HG03135 (cell line): ENCODE measurements at regions not wholly inside any gene's neighbourhood (a gene's known extent, or its start where the extent isn't known, plus 50 kb on each side); places are given as distances from the start of the nearest gene placed in this dataset.
"Not testable (repeated sequence)": the region's sequence is repeated elsewhere in the genome, so short reads cannot be mapped to it uniquely, and the experiment has no call there.

ENCODE experiments used
- ATAC-seq: cut with Tn5 transposase; IDR thresholded peaks from one replicate; pipeline ENCODE4 v1.9.1; 2021; ENCODE audit warnings: mild to moderate bottlenecking, moderate library complexity; ENCODE audit not compliant: unreplicated experiment

DNA sequence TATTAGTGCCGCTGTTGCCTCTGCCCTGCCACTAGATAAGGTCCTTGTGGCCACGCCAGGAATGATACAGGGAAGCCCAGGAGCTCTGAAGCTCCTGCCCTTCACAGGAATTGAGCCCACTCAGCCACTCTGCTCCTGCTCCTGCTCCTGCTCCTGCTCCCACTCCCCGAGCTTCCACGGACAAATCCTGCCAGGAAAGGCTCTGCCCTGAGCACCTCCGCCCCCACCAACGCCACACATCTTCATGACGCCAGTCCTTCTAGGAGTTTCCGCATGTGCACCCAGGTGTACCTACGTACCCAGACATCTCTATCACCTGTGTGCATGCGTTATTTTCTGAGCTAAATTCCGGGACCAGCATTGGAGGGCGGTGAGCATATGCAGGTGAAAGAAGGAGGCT, 369.1 kb downstream of the C16orf95 start:
- ATAC-seq = no peak

DNA sequence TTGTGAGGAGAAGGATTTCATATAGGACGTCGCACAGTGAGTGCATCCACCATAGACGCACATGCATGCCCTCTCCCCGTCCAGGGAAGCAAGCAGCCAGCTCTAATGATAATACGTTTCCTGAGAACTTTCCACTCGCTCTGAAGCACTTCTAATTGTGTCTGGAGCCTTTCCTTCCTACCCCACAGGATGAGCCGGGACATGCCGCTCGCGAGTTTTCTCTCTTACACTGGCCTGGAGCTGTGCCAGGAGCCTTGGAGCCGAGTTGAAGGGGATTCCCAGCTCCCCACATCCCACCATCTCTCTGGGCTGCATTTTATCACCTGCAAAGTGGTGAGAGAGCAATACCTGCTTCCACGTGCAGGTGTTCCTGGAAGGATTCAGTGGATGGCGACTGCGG, 368.1 kb downstream of the C16orf95 start:
- no peak for ATAC-seq

DNA sequence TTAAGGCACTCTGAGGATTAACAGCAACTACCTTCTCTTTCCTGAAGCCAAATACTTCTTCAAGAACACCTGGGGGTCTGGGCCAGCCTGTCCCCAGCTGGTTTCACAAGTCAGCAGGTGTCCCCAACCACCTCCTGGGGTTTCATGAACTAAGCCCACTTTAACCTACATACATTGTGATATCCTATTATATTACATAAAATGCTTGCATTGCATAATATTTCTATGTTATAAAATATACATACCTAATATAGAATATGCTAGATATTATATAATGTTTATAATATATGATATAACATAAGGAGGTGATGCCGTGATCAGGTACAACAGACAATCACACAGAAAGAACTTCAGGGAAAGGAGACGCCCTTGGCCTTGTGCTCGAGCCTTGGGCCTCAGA, 367.6 kb downstream of the C16orf95 start:
- no peak for ATAC-seq

DNA sequence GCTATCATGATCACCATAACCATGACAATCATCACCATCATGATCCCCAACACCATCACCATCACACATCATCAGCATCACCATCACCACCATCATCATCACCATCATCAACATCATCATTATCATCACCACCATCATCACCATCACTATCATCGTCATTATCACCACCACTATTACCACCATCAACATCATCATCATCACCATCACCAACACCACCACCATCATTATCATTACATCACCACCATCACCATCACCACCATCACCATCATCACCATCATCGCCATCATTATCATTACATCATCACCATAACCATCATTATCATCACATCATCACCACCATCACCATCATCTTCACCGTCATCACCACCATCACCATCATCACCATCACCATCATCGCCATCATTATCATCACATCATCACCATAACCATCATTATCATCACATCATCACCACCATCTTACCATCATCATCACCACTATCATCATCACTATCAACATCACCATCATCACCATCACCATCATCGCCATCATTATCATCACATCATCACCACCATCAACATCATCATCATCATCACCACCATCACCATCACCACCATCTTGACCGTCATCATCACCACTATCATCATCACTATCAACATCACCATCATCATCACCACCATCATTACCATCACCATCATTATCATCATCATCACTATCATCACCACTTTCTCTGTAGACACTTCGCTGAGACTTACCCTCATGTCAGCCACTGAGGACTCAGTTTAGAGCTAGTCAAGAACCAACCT, 366.0 kb downstream of the C16orf95 start:
- no peak for ATAC-seq

DNA sequence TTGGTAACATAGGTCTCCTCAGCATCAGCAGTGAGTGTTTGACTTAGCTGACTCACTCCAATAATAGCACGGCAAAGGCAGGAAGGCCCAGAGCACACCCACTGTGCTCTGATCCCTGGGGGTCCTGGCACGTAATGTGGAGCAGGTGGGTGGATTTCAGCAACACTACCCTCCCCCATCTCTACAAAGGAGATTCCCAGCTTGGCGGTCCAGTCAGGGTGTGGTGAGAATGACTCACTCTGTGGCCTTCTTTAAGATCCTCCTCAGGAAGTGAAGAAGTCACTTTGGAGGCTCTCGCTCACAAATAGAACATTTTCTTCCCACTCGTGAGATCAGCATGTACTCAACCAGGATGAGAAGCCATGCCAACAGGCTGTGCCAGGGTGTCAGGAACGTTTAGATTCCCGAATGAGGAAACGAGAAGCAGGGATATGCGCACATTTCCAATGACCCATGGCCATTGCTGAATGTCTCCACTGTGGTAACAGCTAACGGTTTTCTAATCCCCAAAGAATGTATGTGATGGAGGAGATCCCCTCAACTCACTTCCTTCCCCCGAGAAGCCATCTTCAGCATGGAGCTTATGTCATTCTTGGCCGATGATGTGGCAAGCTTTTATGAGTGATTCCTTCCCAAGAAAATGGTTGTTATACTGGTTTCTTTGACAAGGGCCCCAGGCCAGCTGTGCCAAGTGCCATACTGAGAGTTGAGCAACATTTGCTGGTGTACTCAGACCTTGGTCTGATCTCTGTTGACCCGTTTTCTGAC, 365.2 kb downstream of the C16orf95 start:
- ATAC-seq = no peak

DNA sequence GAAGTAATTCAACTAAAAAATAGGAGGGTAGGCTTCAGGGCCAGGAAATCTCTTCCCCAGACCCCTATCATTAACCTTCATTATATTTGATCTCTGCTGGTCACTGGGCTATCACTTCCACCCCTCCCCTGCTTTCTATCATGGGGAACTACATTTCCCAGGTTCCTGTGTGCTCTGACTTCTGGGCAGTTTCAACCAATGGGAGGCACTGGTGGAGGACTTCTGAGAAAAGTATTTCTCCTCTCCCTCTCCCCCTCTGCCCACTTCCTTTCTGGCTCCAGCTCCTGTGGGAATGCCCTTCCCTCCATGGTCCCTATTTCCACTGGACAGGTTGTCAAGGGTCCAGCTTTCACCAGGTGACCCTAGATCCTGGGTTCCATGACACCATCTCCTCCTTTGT, 364.4 kb downstream of the C16orf95 start:
- no peak for ATAC-seq

DNA sequence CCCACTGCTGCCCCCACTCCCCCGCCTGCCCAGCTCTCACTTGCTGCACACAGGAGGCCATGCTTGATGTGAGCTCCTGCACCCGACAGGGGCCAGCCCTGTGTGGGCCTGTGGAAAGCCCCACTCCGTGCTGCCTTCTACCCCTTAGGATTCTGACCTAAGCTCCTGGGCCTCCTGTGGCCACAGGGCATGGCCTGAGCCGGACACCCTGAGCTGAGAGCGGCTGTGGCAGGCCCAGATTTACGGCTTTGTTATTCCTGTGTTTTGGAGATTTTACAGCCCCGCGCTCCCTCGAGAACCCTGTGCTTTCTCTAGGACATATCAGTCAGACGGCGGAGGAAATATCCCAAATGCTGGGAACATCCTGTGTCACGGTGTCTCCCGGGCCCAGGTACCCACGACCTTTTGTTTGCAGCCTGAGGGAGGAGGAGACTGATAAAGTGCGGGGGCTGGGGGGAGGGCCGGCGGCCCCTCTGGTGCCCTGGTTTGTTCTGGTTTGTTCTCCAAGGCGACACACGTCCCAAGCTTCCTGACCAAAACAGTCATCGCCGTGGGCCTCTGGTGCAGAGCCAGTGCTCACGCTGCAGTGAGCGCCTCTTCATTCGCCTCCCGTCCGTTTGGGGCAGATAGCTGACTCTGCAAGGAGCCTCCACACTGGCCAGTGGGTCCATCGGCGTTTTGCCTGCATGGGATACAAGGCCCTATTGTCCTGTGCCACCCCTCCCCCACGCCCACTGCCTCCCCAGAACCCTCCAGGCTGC, 363.4 kb downstream of the C16orf95 start:
- no peak for ATAC-seq

DNA sequence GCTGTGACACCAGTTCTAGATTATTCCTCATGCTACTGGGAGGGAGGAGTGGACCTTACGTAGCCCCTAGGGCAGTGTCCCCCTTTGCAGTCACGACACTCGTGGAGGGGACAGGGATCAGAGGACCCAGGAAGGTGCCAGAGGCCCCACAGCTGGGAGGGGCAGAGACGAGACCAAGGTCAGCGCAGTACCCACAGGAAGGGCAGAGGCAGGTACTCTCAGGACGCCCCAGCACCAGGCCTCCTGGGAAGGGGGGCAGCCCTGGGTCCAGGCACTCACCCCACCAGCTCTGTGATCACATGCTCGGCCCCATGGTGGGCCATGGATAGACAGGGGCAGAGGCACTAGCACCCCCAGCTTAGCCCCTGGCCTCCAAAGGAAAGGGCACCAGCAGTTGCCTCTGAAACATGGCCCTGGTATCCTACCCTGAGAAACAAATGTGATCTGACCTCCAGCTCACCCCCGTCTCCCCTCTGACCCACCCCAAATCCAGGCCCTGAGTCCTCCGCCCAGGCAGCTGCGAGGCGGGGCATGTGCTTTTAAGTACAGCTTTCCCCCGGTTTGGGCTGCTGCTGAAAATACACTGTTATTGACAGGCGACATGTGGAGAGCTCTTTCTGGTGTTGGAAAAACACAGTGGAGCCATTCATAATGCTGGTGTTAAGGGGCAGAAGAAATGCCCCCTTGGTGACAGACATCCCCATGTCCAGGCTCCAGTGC, 361.9 kb downstream of the C16orf95 start:
- ATAC-seq = no peak

DNA sequence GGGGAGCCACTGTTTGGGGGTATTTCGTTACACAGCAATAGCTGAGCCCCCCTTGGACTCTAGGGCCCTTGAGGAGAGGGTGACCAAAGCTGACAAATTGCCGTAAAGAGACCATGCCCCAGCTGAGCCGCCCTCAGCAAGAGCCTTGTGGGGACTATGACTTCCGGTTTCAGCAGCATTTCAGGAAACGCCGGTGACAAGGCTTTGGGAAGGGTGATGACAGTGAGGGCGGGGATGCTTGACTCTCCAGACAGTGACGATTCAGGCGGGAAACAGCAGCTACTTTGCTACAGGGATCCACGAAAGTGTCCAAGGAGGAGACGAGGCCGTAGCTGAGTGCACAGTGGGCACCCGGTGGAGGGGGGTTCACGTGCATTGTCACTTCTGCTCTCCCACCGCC, 360.8 kb downstream of the C16orf95 start:
- no peak for ATAC-seq

- not testable (repeated sequence) for ATAC-seq
Observed at GRCh38 chr16:86957662-86958198, 359.5 kb downstream of the C16orf95 start.

DNA sequence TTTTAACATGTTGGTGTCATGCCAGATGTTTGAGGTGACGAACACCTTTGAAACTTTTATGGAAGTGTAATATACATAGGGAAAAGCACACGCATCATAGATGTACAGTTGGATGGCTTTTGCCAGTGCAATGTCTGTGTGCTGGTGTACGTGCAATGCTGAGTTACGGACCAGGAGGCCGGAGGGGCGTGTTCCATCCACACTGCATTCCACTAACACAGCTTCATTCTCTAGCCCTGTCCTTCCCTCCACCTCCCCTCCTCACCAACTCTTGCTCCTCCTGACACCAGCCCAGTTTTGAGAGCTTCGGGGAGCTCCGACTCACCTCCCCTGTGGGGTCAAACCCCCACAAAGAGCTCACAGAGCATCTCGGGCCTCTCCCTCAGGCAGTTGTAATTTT, 358.8 kb downstream of the C16orf95 start:
- no peak for ATAC-seq

DNA sequence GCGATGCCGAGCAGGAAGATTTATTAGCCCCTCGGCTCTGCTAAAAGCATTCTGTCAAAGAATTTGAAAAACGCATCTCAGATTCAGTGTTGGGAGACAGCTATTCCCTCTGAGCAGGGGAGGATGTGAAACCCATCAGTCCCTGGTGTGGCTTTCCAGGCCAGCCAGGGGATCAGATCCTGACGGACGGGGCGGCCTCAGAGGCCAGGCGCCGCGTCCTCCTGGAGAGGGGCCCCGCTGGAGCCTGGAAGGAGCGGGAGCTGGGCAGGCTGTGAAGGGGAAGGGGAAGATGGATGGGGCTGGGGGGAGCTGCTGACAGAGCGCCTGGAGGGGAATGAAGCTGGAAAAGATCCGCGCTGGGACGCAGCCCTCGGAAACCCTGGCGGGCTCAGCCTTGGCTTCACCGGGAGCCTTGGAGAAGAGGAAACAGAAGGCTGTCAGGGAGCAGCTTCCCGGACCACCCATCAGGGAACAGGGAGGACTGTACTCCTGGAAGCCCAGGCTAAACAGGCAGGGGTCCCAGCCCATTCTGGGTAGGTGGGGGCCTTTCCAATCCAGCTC, 358.0 kb downstream of the C16orf95 start:
- no peak for ATAC-seq

GRCh38 chr16:86959729-86960128, 357.5 kb downstream of the C16orf95 start:
- no peak for ATAC-seq

- no peak for ATAC-seq
Observed at GRCh38 chr16:86960266-86960665, 356.9 kb downstream of the C16orf95 start.

DNA sequence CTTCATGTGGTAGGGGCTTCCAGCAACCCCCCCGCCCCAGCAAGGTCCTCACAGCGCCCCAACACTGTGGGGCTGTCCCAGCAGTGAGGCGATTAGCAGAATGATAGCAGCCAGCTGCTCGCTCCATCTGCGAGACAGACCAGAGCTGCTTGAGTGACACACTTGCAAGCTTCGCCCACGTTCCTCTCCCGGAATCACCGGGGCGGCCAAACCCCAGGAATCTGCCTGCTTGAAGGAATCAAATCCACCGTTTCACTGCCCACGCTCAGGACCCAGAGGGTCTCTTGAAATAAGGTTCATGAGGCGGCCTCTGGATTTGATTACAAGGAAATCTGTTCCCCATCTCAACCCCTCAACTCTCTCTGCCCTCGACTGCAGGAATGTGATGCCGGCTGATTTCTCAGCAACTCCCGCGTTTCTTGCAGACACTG, 356.0 kb downstream of the C16orf95 start:
- no peak for ATAC-seq

GRCh38 chr16:86962259-86962658, 354.9 kb downstream of the C16orf95 start:
- no peak for ATAC-seq

GRCh38 chr16:86962913-86963312, 354.3 kb downstream of the C16orf95 start:
- ATAC-seq = no peak

GRCh38 chr16:86963600-86964575, 353.3 kb downstream of the C16orf95 start:
- no peak for ATAC-seq

DNA sequence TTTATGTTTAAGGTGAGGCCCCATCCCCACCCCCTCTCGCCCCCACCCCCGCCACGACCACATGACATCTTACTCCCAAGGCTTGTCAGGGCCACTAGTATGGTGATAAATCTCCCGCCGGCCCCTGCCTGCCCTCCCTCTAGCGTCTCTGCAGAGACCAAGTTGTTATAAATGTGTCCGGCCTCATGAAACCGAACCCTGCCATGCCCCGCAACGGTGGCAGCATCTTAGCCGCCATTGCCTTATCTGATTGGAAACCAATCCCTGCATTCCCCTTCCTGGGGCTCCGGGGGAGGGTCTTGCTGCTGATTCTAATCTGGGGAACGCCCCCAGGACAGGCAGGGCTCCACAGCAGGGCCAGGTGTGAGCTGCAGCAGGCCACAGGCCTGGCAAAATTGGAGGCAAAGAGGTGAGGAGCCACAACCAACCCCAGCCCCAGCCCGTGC, 352.4 kb downstream of the C16orf95 start:
- no peak for ATAC-seq
